Stomach smooth muscle (tissue), 2 donors: ENCODE measurements at regions not wholly inside any gene's neighbourhood (a gene's known extent, or its start where the extent isn't known, plus 50 kb on each side); places are given as distances from the start of the nearest gene placed in this dataset.
"Not testable (repeated sequence)": the region's sequence is repeated elsewhere in the genome, so short reads cannot be mapped to it uniquely, and the experiment has no call there.

ENCODE experiments used
- H3K27ac ChIP-seq: one replicate; pipeline ENCODE4 v1.7.0; 2013; ENCODE audit warnings: mild to moderate bottlenecking, low read length, inconsistent platforms
- H3K27me3 ChIP-seq, 2 donors: one replicate each; pipeline ENCODE4 v1.7.0; 2013; ENCODE audit warnings: low read length in 2 of 2; ENCODE audit not compliant: insufficient read depth in 2 of 2, control insufficient read depth in 1 of 2
- H3K36me3 ChIP-seq, 2 donors: one replicate each; pipeline ENCODE4 v1.7.0; 2013; ENCODE audit warnings: low read length in 2 of 2; ENCODE audit not compliant: control insufficient read depth in 2 of 2, insufficient read depth in 2 of 2
- H3K4me1 ChIP-seq: one replicate; pipeline ENCODE4 v1.7.0; 2013; ENCODE audit warnings: low read length; ENCODE audit not compliant: control insufficient read depth, insufficient read depth
- H3K4me3 ChIP-seq, 2 donors: one replicate each; pipeline ENCODE4 v1.7.0; 2013; ENCODE audit warnings: low read length in 2 of 2
- H3K9ac ChIP-seq, 2 donors: one replicate each; pipeline ENCODE4 v1.7.0; 2013; ENCODE audit warnings: low read length in 2 of 2, mild to moderate bottlenecking in 1 of 2
- H3K9me3 ChIP-seq, 2 donors: one replicate each; pipeline ENCODE4 v1.7.0; 2013; ENCODE audit warnings: low read length in 2 of 2; ENCODE audit not compliant: control insufficient read depth in 2 of 2
- donor health status: healthy.
- donor health status: Pancreatic carcinoma.

- no peak overlapping the region for H3K9ac ChIP-seq
- H3K9me3 ChIP-seq, result peaks cover 7 to 10% of the 10 kb centered on the region in 2 donors
- no peak overlapping the region for H3K27ac ChIP-seq
- H3K27me3 ChIP-seq, result no peaks in the 10 kb centered on the region
- no peaks in the 10 kb centered on the region for H3K36me3 ChIP-seq
- no peak overlapping the region for H3K4me3 ChIP-seq
- no peaks in the 10 kb centered on the region for H3K4me1 ChIP-seq
These were observed 232.7 kb upstream of the SLC30A5 start for GRCh38 chr5:68861099-68861498.

GRCh38 chr5:68862560-68862959 lies 231.3 kb upstream of the SLC30A5 start:
- no peak overlapping the region for H3K4me3 ChIP-seq
- H3K4me1 ChIP-seq, result no peaks in the 10 kb centered on the region
- H3K36me3 ChIP-seq, result no peaks in the 10 kb centered on the region
- no peaks in the 10 kb centered on the region for H3K27me3 ChIP-seq
- no peak overlapping the region for H3K9ac ChIP-seq
- peaks cover 7 to 10% of the 10 kb centered on the region in 2 donors for H3K9me3 ChIP-seq
- H3K27ac ChIP-seq, result no peak overlapping the region

GRCh38 chr5:68865192-68865591 lies 228.6 kb upstream of the SLC30A5 start:
- H3K27me3 ChIP-seq, H3K27ac ChIP-seq: not testable (repeated sequence)
- H3K9me3 ChIP-seq, result peaks cover 7 to 10% of the 10 kb centered on the region in 2 donors

GRCh38 chr5:68872088-68872839 lies 221.6 kb upstream of the SLC30A5 start:
- Histone ChIP-seq H3K27ac (no peak overlapping the region), H3K4me1 (no peaks in the 10 kb centered on the region), H3K36me3 (no peaks in the 10 kb centered on the region), H3K27me3 (no peaks in the 10 kb centered on the region), H3K4me3 (no peak overlapping the region), H3K9me3 (no peaks in the 10 kb centered on the region), H3K9ac (no peak overlapping the region)

More at GRCh38 chr5:68865192-68865591, 228.6 kb upstream of the SLC30A5 start:
- H3K4me3 ChIP-seq, H3K9ac ChIP-seq, H3K4me1 ChIP-seq, H3K36me3 ChIP-seq: not testable (repeated sequence)

GRCh38 chr5:68873198-68873597 lies 220.6 kb upstream of the SLC30A5 start:
- Histone ChIP-seq H3K9me3 (no peaks in the 10 kb centered on the region), H3K4me3 (no peak overlapping the region), H3K36me3 (no peaks in the 10 kb centered on the region), H3K27me3 (no peaks in the 10 kb centered on the region), H3K9ac (no peak overlapping the region), H3K4me1 (no peaks in the 10 kb centered on the region), H3K27ac (no peak overlapping the region)

- Histone ChIP-seq H3K27ac (no peak overlapping the region), H3K4me1 (no peaks in the 10 kb centered on the region), H3K36me3 (no peaks in the 10 kb centered on the region), H3K9me3 (no peaks in the 10 kb centered on the region), H3K9ac (no peak overlapping the region), H3K4me3 (no peak overlapping the region), H3K27me3 (no peaks in the 10 kb centered on the region)
These were observed 218.5 kb upstream of the SLC30A5 start for GRCh38 chr5:68875351-68875750.

GRCh38 chr5:68883436-68883835 lies 210.4 kb upstream of the SLC30A5 start:
- Histone ChIP-seq H3K4me1 (no peaks in the 10 kb centered on the region), H3K36me3 (no peaks in the 10 kb centered on the region)

GRCh38 chr5:68884144-68884754 lies 209.6 kb upstream of the SLC30A5 start:
- Histone ChIP-seq H3K9ac (no peak overlapping the region), H3K27ac (no peak overlapping the region), H3K9me3 (no peaks in the 10 kb centered on the region)

More at GRCh38 chr5:68883436-68883835, 210.4 kb upstream of the SLC30A5 start:
- H3K9me3 ChIP-seq, result no peaks in the 10 kb centered on the region
- no peak overlapping the region for H3K4me3 ChIP-seq
- H3K27me3 ChIP-seq, result no peaks in the 10 kb centered on the region
- H3K9ac ChIP-seq, result no peak overlapping the region
- H3K27ac ChIP-seq, result no peak overlapping the region

GRCh38 chr5:68884883-68885282 lies 208.9 kb upstream of the SLC30A5 start:
- Histone ChIP-seq H3K9me3 (no peaks in the 10 kb centered on the region), H3K27ac (no peak overlapping the region), H3K4me3 (no peak overlapping the region), H3K36me3 (no peaks in the 10 kb centered on the region), H3K4me1 (no peaks in the 10 kb centered on the region), H3K27me3 (no peaks in the 10 kb centered on the region), H3K9ac (no peak overlapping the region)

More at GRCh38 chr5:68884144-68884754, 209.6 kb upstream of the SLC30A5 start:
- Histone ChIP-seq H3K4me1 (no peaks in the 10 kb centered on the region), H3K27me3 (no peaks in the 10 kb centered on the region), H3K36me3 (no peaks in the 10 kb centered on the region), H3K4me3 (no peak overlapping the region)

GRCh38 chr5:68886814-68887213 lies 207.0 kb upstream of the SLC30A5 start:
- H3K4me3 ChIP-seq, result no peak overlapping the region
- H3K27me3 ChIP-seq, result no peaks in the 10 kb centered on the region
- no peaks in the 10 kb centered on the region for H3K9me3 ChIP-seq
- no peaks in the 10 kb centered on the region for H3K36me3 ChIP-seq
- H3K4me1 ChIP-seq, result no peaks in the 10 kb centered on the region
- no peak overlapping the region for H3K27ac ChIP-seq
- no peak overlapping the region for H3K9ac ChIP-seq

GRCh38 chr5:68891718-68892117 lies 202.1 kb upstream of the SLC30A5 start:
- H3K9me3 ChIP-seq, result no peaks in the 10 kb centered on the region
- no peak overlapping the region for H3K4me3 ChIP-seq
- no peak overlapping the region for H3K27ac ChIP-seq
- no peaks in the 10 kb centered on the region for H3K27me3 ChIP-seq
- no peak overlapping the region for H3K9ac ChIP-seq
- no peaks in the 10 kb centered on the region for H3K4me1 ChIP-seq
- H3K36me3 ChIP-seq, result no peaks in the 10 kb centered on the region
